ENCODE measurements at regions not wholly inside any gene's neighbourhood (a gene's known extent, or its start where the extent isn't known, plus 50 kb on each side); places are given as distances from the start of the nearest gene placed in this dataset.

- TF ChIP-seq, protein P1, sequence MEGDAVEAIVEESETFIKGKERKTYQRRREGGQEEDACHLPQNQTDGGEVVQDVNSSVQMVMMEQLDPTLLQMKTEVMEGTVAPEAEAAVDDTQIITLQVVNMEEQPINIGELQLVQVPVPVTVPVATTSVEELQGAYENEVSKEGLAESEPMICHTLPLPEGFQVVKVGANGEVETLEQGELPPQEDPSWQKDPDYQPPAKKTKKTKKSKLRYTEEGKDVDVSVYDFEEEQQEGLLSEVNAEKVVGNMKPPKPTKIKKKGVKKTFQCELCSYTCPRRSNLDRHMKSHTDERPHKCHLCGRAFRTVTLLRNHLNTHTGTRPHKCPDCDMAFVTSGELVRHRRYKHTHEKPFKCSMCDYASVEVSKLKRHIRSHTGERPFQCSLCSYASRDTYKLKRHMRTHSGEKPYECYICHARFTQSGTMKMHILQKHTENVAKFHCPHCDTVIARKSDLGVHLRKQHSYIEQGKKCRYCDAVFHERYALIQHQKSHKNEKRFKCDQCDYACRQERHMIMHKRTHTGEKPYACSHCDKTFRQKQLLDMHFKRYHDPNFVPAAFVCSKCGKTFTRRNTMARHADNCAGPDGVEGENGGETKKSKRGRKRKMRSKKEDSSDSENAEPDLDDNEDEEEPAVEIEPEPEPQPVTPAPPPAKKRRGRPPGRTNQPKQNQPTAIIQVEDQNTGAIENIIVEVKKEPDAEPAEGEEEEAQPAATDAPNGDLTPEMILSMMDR (conservative IDR thresholded peaks at IDR 0.05 in 1 of 2, IDR thresholded peaks at IDR 0.05 in 1 of 2; ENCODE audit: extremely low read depth in 1 of 2, insufficient read depth in 1 of 2, low read depth in 1 of 2, low read length in 2 of 2), result no peak
- no peak for TF ChIP-seq EZH2 (IDR thresholded peaks at IDR 0.05; ENCODE audit: borderline replicate concordance, low read length)
Observed at GRCh38 chr1:101356013-101356412, 119.2 kb downstream of the S1PR1 start.

Measured in mammary epithelial cell (primary cell).